MM.1S (cell line): ENCODE measurements at regions not wholly inside any gene's neighbourhood (a gene's known extent, or its start where the extent isn't known, plus 50 kb on each side); places are given as distances from the start of the nearest gene placed in this dataset.

Experiments
- DNase-seq: peaks from one replicate; pipeline ENCODE4 v3.0.0-alpha.2; 2015
- H2AFZ ChIP-seq: fragments of 300-600 bp; sonication (generic); 2 replicates; pipeline ENCODE4 v1.6.0; 2016; ENCODE audit warnings: antibody characterized with exemption, low read length
- H3F3A ChIP-seq: fragments of 300-600 bp; sonication (generic); 2 replicates; pipeline ENCODE4 v1.6.1; 2016; ENCODE audit warnings: mild to moderate bottlenecking, antibody characterized with exemption, low read length, moderate library complexity, mixed read lengths; ENCODE audit not compliant: insufficient read depth
- H3K27ac ChIP-seq: fragments of 300-600 bp; sonication (generic); 2 replicates; pipeline ENCODE4 v1.5.1; 2016; ENCODE audit warnings: mild to moderate bottlenecking, low read length
- H3K27me3 ChIP-seq: fragments of 300-600 bp; sonication (generic); replicated peaks from 2 replicates; pipeline ENCODE4 v1.6.0; 2016; ENCODE audit warnings: low read length; ENCODE audit not compliant: insufficient read depth
- H3K36me3 ChIP-seq: fragments of 300-600 bp; sonication (generic); replicated peaks from 2 replicates; pipeline ENCODE4 v1.6.1; 2016; ENCODE audit warnings: mild to moderate bottlenecking, low read length, mixed read lengths; ENCODE audit not compliant: insufficient read depth
- H3K4me1 ChIP-seq: fragments of 300-600 bp; sonication (generic); 2 replicates; pipeline ENCODE4 v1.6.1; 2016; ENCODE audit warnings: low read length, mixed read lengths
- H3K4me2 ChIP-seq: fragments of 300-600 bp; sonication (generic); 2 replicates; pipeline ENCODE4 v1.6.0; 2016; ENCODE audit warnings: low read depth, low read length
- H3K4me3 ChIP-seq: fragments of 300-600 bp; sonication (generic); 2 replicates; pipeline ENCODE4 v1.5.1; 2016; ENCODE audit warnings: low read length, mixed read lengths
- H3K79me2 ChIP-seq: fragments of 300-600 bp; sonication (generic); 2 replicates; pipeline ENCODE4 v1.6.1; 2016; ENCODE audit warnings: mixed run types, low read length, mixed read lengths
- H3K9ac ChIP-seq: fragments of 300-600 bp; sonication (generic); 2 replicates; pipeline ENCODE4 v1.6.1; 2016; ENCODE audit warnings: low read length, mixed read lengths
- H3K9me2 ChIP-seq: fragments of 300-600 bp; sonication (generic); replicated peaks from 2 replicates; pipeline ENCODE4 v1.6.1; 2016; ENCODE audit warnings: mild to moderate bottlenecking, low read length, mixed read lengths; ENCODE audit not compliant: insufficient read depth
- H3K9me3 ChIP-seq: fragments of 300-600 bp; sonication (generic); replicated peaks from 2 replicates; pipeline ENCODE4 v1.6.1; 2016; ENCODE audit warnings: mild to moderate bottlenecking, low read length, mixed read lengths; ENCODE audit not compliant: insufficient read depth
- H4K20me1 ChIP-seq: fragments of 300-600 bp; sonication (generic); 2 replicates; pipeline ENCODE4 v1.6.1; 2016; ENCODE audit warnings: mild to moderate bottlenecking, low read length, moderate library complexity, mixed read lengths; ENCODE audit not compliant: insufficient read depth
- CTCF ChIP-seq: fragments of 300-600 bp; sonication (generic); IDR thresholded peaks from 2 replicates; pipeline ENCODE4 v1.5.1; 2016; ENCODE audit warnings: antibody characterized with exemption, low read length, mixed read lengths
- EZH2 ChIP-seq: fragments of 300-600 bp; sonication (generic); optimal IDR thresholded peaks from 2 replicates; pipeline ENCODE3; 2017; ENCODE audit warnings: low read depth, mild to moderate bottlenecking, antibody characterized with exemption, low read length, mixed read lengths
- EZH2phosphoT487 ChIP-seq: fragments of 300-600 bp; sonication (generic); IDR thresholded peaks from 2 replicates; pipeline ENCODE4 v1.6.1; 2018; ENCODE audit warnings: antibody characterized with exemption, low read length

- H3K36me3 ChIP-seq, result no peaks in the 10 kb centered on the region
- no peak overlapping the region for H2AFZ ChIP-seq
- peaks cover 11% of the 10 kb centered on the region for H3K4me1 ChIP-seq
- H3K9me2 ChIP-seq, result no peaks in the 10 kb centered on the region
- H3F3A ChIP-seq, result no peaks in the 10 kb centered on the region
- no peak overlapping the region for H3K27ac ChIP-seq
- H3K4me3 ChIP-seq, result no peak overlapping the region
- TF ChIP-seq EZH2, result no peak
- no peak for TF ChIP-seq CTCF
- no peak for TF ChIP-seq EZH2phosphoT487
- no peak overlapping the region for H3K4me2 ChIP-seq
- H3K27me3 ChIP-seq, result no peaks in the 10 kb centered on the region
- H4K20me1 ChIP-seq, result no peaks in the 10 kb centered on the region
- H3K9me3 ChIP-seq, result no peaks in the 10 kb centered on the region
- DNase-seq, result no peak
- H3K79me2 ChIP-seq, result no peaks in the 10 kb centered on the region
- no peak overlapping the region for H3K9ac ChIP-seq
Observed at GRCh38 chr3:31252216-31253185, 280.2 kb upstream of the STT3B start.

- Histone ChIP-seq H3F3A (no peaks in the 10 kb centered on the region), H3K4me2 (no peak overlapping the region), H3K9ac (no peak overlapping the region), H3K9me2 (no peaks in the 10 kb centered on the region), H3K27ac (no peak overlapping the region), H3K9me3 (no peaks in the 10 kb centered on the region), H3K79me2 (no peaks in the 10 kb centered on the region), H3K4me1 (peaks cover 11% of the 10 kb centered on the region), H3K4me3 (no peak overlapping the region), H2AFZ (no peak overlapping the region), H3K27me3 (no peaks in the 10 kb centered on the region), H3K36me3 (no peaks in the 10 kb centered on the region), H4K20me1 (no peaks in the 10 kb centered on the region)
- TF ChIP-seq CTCF (no peak), EZH2 (no peak), EZH2phosphoT487 (no peak)
- DNase-seq, result no peak
Observed at GRCh38 chr3:31253782-31254181, 278.9 kb upstream of the STT3B start.

GRCh38 chr3:31254483-31254882 is 278.2 kb upstream of the STT3B start:
- TF ChIP-seq EZH2 (no peak), EZH2phosphoT487 (no peak), CTCF (no peak)
- Histone ChIP-seq H2AFZ (no peak overlapping the region), H3K4me3 (no peak overlapping the region), H3K9ac (no peak overlapping the region), H3K9me2 (no peaks in the 10 kb centered on the region), H3K27ac (no peak overlapping the region), H3F3A (no peaks in the 10 kb centered on the region), H3K4me1 (peaks cover 11% of the 10 kb centered on the region), H3K9me3 (no peaks in the 10 kb centered on the region), H3K27me3 (no peaks in the 10 kb centered on the region), H3K79me2 (no peaks in the 10 kb centered on the region), H3K4me2 (no peak overlapping the region), H3K36me3 (no peaks in the 10 kb centered on the region), H4K20me1 (no peaks in the 10 kb centered on the region)
- no peak for DNase-seq
